ENCODE measurements at regions not wholly inside any gene's neighbourhood (a gene's known extent, or its start where the extent isn't known, plus 50 kb on each side); places are given as distances from the start of the nearest gene placed in this dataset.

DNA sequence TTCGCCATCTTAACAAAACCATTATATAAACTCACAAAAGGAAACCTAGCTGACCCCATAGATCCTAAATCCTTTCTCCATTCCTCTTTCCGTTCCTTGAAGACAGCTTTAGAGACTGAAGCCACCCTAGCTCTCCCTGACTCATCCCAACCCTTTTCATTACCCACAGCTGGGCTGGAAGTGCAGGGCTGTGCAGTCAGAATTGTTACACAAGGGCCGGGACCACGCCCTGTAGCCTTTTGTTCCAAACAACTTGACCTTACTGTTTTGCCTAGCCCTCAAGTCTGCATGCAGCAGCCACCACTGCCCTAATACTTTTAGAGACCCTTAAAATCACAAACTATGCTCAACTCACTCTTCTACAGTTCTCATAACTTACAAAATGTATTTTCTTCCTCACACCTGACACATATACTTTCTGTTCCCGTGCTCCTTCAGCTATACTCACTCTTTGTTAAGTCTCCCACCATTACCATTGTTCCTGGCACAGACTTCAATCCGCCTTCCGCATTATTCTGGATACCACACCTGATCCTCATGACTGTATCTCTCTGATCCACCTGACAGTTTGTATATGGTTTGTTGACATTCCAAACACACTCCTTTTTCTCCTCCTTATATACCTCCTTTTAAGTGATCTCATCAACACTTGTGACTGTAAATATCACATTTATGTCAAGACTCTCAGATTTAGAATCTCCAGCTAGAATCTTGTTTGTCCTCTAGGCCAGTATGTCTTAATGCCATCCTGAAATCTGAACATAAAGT, 208.7 kb downstream of the KITLG start:
- DNase-seq, result no peak

DNA sequence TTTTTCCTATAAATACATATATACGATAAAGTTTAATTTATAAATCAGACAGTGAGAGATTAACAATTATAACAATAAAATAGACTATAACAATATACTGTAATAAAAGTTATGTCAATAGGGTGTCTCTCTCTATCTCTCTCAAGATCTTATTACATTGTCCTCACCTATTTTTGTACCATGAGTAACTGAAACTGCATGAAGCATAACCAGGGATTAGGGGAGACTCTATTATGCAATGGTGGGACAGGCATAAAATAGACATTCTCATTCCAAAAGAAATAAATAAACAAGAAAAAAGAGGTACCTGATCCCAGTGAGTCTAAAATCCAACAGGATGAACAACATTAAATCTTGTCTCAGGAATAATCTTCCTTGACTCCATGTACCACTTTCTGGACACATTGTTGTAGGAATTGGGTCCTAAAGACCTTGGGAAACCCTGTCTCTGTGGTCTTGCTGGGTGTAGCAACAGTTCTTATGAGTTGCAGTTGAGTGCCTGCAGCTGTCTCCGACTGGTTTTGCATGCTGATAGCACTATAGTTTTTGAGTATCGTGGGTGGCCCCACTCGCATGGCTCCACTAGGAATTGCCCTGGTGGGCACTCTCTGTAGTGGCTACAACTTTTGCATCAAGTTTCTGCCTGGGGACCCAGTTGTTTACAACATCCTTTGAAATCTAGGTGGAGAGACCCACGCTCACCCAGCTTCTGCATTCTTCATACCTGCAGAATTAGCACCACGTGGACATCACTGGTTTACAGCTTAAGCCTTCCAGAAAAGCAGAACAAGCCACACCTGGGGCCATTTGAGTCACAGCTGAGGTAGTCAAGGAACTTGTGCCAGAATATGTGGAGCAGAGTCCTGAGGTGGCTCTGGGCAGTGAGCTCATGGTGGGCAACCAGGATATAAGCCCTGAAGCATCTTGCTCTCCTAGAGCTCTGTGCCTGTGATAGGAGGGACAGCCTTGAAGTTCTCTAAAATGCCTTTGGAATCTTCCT, 204.7 kb downstream of the KITLG start:
- DNase-seq, result no peak

DNA sequence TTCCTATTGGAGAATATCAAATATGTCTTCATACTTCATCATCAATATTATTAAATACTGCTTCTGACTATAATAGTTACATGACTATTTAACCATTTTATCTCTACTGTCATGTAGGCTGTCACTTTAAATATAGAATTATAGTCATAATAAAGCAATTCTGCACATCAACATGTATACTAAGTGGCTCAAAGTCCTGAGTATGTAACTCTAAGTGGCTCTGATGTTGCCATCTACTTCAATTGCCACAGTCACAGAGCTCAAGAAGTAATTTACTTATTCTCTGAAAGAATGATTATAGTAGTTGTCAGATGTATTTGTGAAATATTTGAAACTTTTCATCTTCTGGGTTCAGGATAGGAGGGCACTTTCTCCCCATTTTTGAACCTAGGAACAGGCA, 202.3 kb downstream of the KITLG start:
- no peak for DNase-seq

DNA sequence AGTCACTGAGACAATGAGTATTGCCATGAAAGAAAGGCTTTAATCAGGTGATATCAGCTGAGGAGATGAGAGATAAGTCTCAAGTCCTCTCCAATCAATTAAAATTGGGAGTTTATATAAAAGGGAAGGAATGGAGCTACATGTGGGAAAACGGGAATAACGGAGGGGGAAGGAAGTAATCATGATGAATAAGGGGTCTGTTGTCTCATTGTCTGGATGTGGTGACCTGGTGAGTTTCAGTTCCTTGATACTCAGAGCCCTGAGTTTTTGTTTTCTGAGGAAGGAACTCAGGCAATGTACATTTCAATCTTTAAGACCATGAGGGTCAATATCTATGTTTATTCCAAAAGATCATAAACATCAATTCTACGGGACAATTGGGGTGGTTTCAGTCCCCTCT, 198.8 kb downstream of the KITLG start:
- DNase-seq, result no peak

DNA sequence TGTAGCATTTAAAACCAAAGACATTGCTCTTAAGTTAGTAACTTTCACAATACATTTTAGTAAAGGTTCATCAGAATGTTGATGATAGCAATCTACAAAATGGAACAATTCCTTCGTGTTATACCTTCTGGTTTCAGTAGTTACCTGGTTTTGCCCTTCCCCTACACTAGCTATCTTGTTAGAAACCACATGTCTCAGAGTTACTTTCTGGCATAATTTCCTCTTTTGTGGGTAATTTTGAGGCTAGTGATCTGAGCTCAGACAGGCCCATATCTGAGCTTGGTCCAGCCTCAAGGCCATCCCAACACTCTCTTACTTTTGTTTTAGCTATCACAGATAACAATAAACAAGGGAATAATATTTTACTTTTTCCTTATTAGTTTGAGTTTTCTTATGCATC, 196.9 kb downstream of the KITLG start:
- no peak for DNase-seq

DNA sequence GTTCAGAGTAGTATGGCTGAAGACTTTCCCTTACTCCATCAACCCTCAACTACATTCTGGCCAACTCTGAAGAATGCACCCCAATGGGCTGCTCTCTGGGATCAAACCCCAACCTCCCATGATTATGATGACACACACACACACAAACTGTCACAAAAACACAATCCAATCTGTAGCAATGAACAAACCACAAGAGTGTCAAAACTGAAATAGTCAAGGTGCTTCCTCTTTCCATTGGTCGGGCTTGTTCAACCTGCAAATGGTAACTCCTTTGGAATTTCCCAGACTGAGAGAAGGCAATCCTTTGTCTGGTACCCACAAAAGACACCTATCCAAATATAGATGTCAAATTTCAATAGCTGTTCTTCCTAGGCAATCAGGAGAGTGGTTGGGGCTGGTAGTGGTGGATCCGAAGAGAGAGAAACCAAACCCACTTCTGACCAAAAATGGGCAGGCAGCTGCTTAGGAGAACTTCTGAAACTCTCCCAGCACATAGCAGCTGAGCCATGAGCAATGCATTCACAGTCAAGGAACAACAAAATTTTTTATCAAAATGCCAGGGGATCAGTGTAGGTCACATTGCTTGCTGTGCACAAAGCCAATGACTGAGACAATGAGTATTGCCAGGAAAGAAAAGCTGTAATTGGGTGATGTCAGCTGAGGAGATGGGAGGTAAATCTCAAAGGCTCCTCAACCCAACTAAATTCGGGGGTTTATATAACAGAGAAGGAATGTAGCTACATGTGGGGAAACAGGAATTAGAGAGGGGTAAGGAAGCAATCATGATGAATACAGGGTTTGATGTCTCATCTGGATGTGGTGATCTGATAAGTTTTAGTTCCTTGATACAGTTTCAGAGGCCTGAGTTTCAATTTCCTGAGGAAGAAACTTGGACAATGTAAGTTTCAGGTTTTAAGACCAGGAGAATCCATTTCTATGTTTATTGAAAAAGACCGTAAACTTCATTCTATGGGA, 191.4 kb downstream of the KITLG start:
- no peak for DNase-seq

DNA sequence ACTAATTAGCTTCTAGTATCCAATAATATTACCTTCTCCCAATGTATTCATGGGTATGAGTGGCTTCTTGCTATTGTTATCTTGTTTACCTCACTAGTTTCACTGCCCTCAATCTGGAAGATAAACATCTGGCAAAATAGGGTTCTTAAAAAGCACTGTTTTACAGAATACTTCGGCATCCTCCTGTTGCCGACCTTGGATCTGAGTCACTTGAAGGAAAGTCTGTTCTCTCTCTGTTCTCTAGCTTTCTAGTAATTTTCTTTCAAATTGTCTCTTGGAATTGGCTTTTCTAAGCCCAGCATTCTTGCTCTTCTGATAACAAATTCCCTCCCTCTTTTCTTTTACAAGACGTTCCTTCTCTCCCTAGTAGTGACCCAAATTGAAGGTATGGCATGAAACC, 189.5 kb downstream of the KITLG start:
- no peak for DNase-seq

DNA sequence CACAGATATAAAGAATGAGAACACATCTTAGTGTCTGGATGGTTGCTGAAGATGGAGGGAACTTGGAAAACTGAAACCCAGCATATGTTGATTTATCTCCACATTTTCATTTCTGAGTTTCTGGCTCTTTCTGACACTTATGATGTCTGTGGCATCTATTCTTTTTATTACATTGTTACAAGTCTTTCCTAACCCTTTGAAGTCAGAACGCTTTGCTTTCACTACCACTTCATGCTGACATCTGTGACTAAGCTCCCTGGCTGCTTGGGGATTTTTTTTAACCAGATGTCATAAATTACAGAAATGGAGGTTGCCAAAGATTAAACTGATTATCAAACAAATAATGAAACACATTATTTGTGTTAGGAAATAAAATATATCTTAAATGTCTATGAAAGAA, 188.7 kb downstream of the KITLG start:
- DNase-seq, result no peak

- no peak for DNase-seq
These were observed 187.1 kb downstream of the KITLG start for GRCh38 chr12:88393017-88393767.

DNA sequence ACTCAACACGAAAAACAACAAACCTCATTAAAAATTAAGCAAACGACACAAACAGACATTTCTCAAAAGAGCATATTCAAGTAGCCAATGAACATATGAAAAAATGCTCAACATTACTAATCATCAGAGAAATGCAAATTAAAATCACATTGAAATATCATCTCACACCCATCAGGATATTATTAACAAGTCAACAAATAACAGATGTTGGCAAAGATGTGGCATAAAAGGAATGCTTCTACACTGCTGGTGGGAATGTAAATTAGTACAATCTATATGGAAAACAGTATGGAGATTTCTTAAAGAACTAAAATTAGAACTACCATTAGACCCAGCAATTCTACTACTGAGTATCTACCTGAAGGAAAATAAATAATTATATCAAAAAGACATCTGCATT, 182.2 kb downstream of the KITLG start:
- no peak for DNase-seq

DNA sequence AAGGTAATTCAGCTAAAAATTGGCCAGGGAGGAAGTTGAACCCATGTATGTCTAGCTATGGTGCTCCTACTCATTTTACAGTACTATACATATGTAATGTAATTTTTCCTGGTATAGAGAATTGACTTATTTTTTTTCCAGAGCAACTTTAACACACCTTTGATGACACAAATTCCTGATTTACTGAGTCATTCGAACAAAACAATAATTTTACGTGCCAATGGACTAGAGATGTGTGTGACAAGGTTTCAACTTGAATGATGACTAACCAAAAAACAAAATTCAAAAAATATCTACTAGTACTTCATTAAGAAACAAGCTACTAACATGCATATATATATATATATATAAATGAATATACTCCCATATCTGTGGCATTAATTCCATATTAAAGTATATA, 180.5 kb downstream of the KITLG start:
- DNase-seq, result no peak

DNA sequence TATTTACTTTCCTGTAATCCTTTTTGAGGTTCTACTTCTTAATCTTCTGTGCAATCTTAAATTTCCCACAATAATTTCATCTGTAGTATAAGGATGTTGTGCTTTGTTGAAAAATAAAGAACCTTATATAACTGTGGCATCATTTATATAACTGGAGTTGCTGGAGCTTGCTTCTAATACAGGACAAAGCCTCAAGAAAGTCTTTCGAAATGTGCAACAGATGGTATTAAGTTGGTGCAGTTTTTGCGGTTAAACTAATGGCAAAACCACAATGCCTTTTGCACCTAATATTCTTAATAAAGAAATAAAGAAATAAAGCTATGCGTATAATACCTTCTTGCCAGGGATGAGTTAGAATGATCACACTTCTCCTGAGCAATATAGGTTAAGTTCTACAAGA, 180.0 kb downstream of the KITLG start:
- no peak for DNase-seq

GRCh38 chr12:88401155-88401554, 179.1 kb downstream of the KITLG start:
- no peak for DNase-seq

DNA sequence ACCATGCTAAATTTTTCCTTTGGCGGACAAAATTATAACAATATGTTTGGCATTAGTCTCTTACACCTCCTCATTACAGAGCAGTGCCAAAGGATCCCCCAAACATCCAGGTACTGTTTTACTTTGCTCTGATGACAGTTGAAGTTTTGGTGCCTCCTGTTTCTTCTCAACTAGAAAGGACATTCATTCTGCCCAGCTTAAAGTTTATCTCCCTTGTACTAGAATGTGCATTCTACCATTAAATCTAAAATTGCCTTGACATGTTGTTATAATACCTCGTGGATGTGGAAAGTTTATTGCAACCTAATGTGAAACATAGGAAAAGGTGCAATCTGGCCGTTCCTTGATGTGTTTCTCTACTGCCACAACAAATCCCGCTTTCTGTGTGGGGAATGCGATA, 173.4 kb downstream of the KITLG start:
- DNase-seq, result no peak

GRCh38 chr12:88408823-88409222, 171.4 kb downstream of the KITLG start:
- no peak for DNase-seq

DNA sequence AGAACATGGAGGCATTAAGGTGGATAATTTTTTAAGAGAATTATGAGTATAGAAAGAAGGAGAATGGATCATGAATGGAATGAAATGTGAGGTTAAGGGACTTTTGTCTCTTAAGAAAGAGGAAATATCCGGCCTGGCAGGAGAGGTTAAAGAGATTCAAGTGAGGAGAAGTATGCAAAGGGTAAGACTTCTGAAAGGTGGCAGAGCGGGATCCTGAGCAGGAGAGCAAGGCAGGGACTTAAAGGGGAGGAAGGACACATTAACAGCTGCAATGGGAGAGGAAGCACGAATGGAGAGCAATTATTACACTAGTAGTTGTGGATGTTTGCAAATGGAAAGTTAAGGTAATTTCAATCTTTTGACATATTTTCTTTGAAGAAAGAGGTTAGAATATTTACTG, 171.0 kb downstream of the KITLG start:
- no peak for DNase-seq

DNA sequence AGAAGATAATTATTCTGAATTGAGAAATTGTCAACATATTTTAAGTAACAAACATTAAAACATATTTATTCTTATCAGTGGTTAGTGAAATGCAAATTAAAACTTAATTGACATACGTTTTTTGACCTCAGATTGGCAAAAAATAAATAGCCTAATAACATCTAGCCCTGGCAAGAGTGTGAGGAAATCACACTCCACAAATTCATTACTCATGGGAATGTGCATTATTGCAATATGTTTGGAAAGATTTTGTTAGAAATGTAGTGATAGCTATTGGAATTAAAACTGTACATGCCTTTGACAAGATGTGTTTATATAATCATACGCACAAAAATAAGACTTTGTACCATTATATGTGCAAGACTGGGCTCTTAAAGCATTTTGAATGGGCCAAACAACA, 168.6 kb downstream of the KITLG start:
- no peak for DNase-seq

GRCh38 chr12:88413646-88414045, 166.6 kb downstream of the KITLG start:
- no peak for DNase-seq

GRCh38 chr12:88416155-88416554, 164.1 kb downstream of the KITLG start:
- no peak for DNase-seq

GRCh38 chr12:88416786-88417185, 163.5 kb downstream of the KITLG start:
- DNase-seq, result no peak

DNA sequence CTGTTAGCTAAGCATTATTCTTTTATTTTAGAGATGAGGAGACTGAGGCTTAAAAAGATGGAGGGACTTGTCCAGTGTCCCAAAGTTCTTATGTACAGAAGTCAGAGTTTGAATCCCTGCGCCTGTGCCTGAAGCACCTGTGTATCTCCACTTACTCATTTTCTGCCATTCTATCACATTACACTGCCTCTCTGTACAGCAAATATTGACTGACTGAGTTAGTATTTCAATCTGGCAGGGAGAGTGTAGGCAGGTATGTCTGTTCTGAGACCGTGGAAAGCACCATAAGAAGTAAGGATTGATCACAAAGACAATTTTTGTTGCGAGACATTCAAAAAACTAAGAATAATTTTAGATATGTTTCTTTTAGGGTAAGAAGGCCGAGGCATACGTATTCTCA, 162.7 kb downstream of the KITLG start:
- DNase-seq, result no peak

DNA sequence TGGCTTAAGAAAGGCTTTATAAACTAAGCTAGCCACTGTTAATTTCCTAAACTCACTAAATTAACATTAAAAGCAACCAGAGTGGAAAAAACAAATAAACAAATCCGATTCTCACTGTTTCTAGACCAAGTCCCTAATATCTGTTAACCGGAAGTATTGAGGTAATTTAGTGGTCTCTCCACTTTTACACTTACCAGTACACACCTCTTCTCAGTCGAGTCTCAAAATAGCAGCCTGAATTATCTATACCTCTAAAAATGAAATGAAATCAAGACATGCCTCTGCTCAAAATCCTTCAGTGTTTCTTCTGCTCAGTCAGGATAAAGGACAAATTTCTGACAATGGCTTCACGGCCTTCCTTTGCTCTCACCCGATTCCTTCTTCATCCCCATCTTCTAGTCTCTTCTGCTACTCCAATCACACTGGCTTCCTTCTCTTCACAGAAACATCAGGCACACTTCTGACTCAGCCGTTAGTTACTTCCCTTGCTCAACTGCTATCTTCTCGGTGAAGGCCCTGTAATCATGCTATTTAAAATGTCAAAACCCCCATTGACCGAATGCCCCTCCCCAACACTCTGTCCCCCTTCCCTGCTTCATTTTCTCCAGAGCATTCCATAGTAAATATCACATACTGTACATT, 161.3 kb downstream of the KITLG start:
- no peak for DNase-seq
